NCI-H510A (cell line): ENCODE measurements at regions not wholly inside any gene's neighbourhood (a gene's known extent, or its start where the extent isn't known, plus 50 kb on each side); places are given as distances from the start of the nearest gene placed in this dataset.
A peak's percentile ranks its signal among the peaks of the same experiment; 100 is the strongest.

ENCODE experiments used
- DNase-seq: peaks from one replicate; lab custom pipeline; 2025; lab: John Stamatoyannopoulos, UW

GRCh38 chr14:73782623-73783022 lies 68.4 kb upstream of the PNMA1 start:
- no peak for DNase-seq

- DNase-seq, result no peak
These were observed 66.7 kb upstream of the PNMA1 start for GRCh38 chr14:73780896-73781295.

- DNase-seq, result no peak
These were observed 66.2 kb upstream of the PNMA1 start for GRCh38 chr14:73780391-73780790.

DNA sequence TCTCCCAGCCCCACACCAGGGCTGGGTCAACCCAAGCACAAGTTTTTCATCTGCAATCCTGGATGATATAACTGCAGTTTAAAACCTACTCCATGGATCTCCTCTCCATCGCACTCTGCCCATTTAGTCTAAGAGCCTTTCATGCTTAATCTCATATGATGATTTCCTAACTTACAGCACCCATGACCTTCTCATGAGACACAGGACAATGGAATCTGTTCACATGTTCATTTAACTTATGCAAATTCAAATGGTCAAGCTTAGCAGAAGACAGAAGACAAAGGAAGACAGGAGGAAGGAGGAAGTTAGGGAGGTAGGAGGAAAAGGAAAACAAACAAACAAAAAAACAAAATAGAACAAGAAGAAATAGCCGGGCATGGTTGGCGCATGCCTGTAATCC lies 64.6 kb upstream of the PNMA1 start:
- DNase-seq, result no peak

GRCh38 chr14:73777420-73777819 lies 63.2 kb upstream of the PNMA1 start:
- no peak for DNase-seq

- no peak for DNase-seq
These were observed 62.0 kb upstream of the PNMA1 start for GRCh38 chr14:73776194-73776537.

- DNase-seq, result no peak
These were observed 61.4 kb upstream of the PNMA1 start for GRCh38 chr14:73775339-73776193.

DNA sequence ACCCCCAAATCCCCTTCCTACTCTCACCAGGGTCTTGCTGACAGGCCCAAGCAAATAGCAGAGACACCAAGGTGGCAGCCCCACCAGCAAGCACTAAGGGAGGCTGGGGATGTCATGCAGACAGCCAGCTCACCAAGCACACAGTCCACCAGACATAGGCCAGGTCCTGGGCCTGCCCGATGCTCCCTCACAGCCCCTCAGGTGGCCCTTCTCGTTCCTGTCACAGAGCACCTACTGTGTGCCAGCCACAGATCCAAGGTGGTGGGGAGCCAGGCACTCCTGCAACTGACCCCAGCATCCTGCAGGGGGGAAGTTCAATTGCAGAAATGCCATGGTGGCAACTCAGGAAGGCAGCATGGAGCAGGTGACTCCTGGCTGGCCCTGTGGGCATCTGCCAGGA lies 60.5 kb upstream of the PNMA1 start:
- DNase-seq, result no peak

- DNase-seq, result no peak
These were observed 60.0 kb upstream of the PNMA1 start for GRCh38 chr14:73774241-73774570.

- no peak for DNase-seq
These were observed 59.5 kb upstream of the PNMA1 start for GRCh38 chr14:73773441-73774240.

GRCh38 chr14:73771848-73772638 lies 57.9 kb upstream of the PNMA1 start:
- peak; percentile 75 for DNase-seq

GRCh38 chr14:73770977-73771847 lies 57.0 kb upstream of the PNMA1 start:
- no peak for DNase-seq

- DNase-seq, result no peak
These were observed 53.9 kb upstream of the PNMA1 start for GRCh38 chr14:73768107-73768506.

DNA sequence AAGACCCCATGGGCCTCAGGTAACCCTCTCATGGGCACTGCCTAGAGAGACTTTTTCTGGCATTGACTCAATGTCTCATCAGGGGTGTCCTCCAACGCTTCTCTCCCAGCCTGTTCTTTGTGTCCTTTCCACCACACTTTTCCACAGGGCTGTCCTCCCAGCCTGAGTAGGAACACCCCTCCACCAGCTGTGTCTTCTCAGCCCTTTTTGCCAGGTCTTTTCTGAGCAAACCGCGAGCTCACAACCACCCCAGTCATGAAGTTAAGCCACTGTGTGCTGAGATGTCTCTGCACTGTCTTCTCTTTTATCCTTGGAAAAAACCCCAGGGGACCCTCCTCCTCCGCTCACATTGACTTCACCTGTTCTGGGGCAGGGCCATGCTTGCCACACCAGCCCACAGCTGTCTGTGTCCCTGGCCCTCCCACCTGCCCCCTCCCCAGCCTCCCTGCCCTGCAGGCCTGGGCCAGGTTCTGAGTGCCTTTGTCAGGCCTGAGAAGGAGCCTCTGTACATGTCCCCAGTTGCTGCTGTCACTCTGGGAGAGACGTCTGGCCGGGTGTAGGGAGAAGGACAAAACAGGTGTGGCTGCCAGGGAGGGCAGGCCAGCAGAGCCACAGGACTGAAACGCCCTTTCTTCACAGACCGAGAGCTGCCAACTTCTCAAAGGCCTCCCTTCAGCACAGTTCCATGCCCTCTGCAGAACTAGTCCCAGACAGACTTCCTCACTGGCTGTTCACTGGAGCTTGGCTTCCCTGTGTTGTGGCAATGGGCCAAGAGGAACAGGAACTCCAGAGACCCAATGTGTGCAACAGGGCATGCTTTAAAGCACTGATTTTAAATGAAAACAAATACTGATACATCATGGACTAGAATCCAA lies 50.5 kb upstream of the PNMA1 start:
- DNase-seq, result no peak
